ENCODE measurements at regions not wholly inside any gene's neighbourhood (a gene's known extent, or its start where the extent isn't known, plus 50 kb on each side); places are given as distances from the start of the nearest gene placed in this dataset.
"Not testable (repeated sequence)": the region's sequence is repeated elsewhere in the genome, so short reads cannot be mapped to it uniquely, and the experiment has no call there.

DNA sequence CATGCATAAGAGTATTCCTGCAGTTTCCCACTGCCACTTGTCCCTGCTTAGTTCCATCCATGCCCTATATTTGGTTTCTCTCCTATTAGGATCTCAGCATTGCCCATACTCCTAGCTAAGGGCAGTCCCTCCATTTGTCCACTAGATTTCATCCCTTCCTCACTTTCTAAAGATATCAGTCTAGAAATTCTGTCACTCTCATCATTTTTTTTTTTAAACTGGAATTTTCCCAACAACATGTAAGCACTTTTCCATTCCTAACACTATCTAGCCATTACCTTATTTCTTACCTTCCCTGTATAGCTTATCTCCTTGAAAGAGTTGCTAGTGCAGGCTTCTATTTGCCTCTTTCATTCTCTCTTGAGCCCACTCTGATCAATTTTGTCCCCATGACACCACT, 312.2 kb downstream of the BTBD3 start:
- H3K4me1 ChIP-seq = no peaks in the 10 kb centered on the region
- no peaks in the 10 kb centered on the region for H3K36me3 ChIP-seq (ENCODE audit: control insufficient read depth, insufficient read depth, low read length)
- TF ChIP-seq, protein P1, sequence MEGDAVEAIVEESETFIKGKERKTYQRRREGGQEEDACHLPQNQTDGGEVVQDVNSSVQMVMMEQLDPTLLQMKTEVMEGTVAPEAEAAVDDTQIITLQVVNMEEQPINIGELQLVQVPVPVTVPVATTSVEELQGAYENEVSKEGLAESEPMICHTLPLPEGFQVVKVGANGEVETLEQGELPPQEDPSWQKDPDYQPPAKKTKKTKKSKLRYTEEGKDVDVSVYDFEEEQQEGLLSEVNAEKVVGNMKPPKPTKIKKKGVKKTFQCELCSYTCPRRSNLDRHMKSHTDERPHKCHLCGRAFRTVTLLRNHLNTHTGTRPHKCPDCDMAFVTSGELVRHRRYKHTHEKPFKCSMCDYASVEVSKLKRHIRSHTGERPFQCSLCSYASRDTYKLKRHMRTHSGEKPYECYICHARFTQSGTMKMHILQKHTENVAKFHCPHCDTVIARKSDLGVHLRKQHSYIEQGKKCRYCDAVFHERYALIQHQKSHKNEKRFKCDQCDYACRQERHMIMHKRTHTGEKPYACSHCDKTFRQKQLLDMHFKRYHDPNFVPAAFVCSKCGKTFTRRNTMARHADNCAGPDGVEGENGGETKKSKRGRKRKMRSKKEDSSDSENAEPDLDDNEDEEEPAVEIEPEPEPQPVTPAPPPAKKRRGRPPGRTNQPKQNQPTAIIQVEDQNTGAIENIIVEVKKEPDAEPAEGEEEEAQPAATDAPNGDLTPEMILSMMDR (IDR thresholded peaks at IDR 0.05) = no peak
- H3K9me3 ChIP-seq (ENCODE audit: control insufficient read depth, low read length) = no peaks in the 10 kb centered on the region
- H3K27ac ChIP-seq = no peak overlapping the region
- no peak overlapping the region for H3K4me2 ChIP-seq (ENCODE audit: low read length)
- H3K27me3 ChIP-seq (ENCODE audit: control insufficient read depth, insufficient read depth, low read length) = no peaks in the 10 kb centered on the region
- no peak overlapping the region for H3K4me3 ChIP-seq (ENCODE audit: low read depth, low read length)
- H2AFZ ChIP-seq = no peak overlapping the region
- no peak overlapping the region for H3K9ac ChIP-seq
- no peaks in the 10 kb centered on the region for H3K79me2 ChIP-seq

GRCh38 chr20:12237772-12238171, 320.1 kb downstream of the BTBD3 start:
- TF ChIP-seq, protein P1 (IDR thresholded peaks at IDR 0.05) = no peak
- H3K4me2 ChIP-seq (ENCODE audit: low read length) = no peak overlapping the region
- H3K9ac ChIP-seq = no peak overlapping the region
- H3K4me1 ChIP-seq = no peaks in the 10 kb centered on the region
- no peaks in the 10 kb centered on the region for H3K27me3 ChIP-seq (ENCODE audit: control insufficient read depth, insufficient read depth, low read length)
- H3K4me3 ChIP-seq (ENCODE audit: low read depth, low read length) = no peak overlapping the region
- no peak overlapping the region for H3K27ac ChIP-seq
- H3K36me3 ChIP-seq (ENCODE audit: control insufficient read depth, insufficient read depth, low read length) = no peaks in the 10 kb centered on the region
- no peaks in the 10 kb centered on the region for H3K9me3 ChIP-seq (ENCODE audit: control insufficient read depth, low read length)
- no peak overlapping the region for H2AFZ ChIP-seq
- H3K79me2 ChIP-seq = no peaks in the 10 kb centered on the region

DNA sequence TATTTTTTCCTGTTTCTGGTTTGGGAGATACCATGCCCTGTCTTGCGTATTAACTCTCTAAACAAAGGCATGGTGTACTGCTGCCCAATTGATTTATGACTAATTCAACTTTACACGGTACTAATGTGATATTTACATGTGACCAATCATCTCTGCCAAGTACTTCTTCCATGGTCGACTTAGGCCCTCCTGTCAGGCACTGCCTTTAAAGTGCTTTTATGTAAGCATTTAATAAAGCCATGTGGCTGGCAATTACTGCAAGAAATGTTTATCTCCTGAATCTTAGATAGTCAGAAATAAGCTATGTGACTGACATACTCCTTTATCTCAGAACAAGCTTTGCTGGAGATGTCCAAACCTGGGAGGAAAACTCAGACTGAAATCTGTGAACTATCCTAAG, 323.4 kb downstream of the BTBD3 start:
- H3K9ac ChIP-seq = no peak overlapping the region
- H3K4me1 ChIP-seq = no peaks in the 10 kb centered on the region
- no peak overlapping the region for H3K4me2 ChIP-seq (ENCODE audit: low read length)
- TF ChIP-seq, protein P1 (IDR thresholded peaks at IDR 0.05) = no peak
- H3K79me2 ChIP-seq = no peaks in the 10 kb centered on the region
- no peaks in the 10 kb centered on the region for H3K27me3 ChIP-seq (ENCODE audit: control insufficient read depth, insufficient read depth, low read length)
- no peaks in the 10 kb centered on the region for H3K9me3 ChIP-seq (ENCODE audit: control insufficient read depth, low read length)
- no peaks in the 10 kb centered on the region for H3K36me3 ChIP-seq (ENCODE audit: control insufficient read depth, insufficient read depth, low read length)
- H3K27ac ChIP-seq = no peak overlapping the region
- no peak overlapping the region for H2AFZ ChIP-seq
- no peak overlapping the region for H3K4me3 ChIP-seq (ENCODE audit: low read depth, low read length)

- H3K27ac ChIP-seq = no peak overlapping the region
- H2AFZ ChIP-seq = no peak overlapping the region
- no peak overlapping the region for H3K4me3 ChIP-seq (ENCODE audit: low read depth, low read length)
- H3K36me3 ChIP-seq (ENCODE audit: control insufficient read depth, insufficient read depth, low read length) = no peaks in the 10 kb centered on the region
- H3K9me3 ChIP-seq (ENCODE audit: control insufficient read depth, low read length) = no peaks in the 10 kb centered on the region
- TF ChIP-seq, protein P1 (IDR thresholded peaks at IDR 0.05) = no peak
- H3K9ac ChIP-seq = no peak overlapping the region
- H3K4me2 ChIP-seq (ENCODE audit: low read length) = no peak overlapping the region
- no peaks in the 10 kb centered on the region for H3K4me1 ChIP-seq
- H3K27me3 ChIP-seq (ENCODE audit: control insufficient read depth, insufficient read depth, low read length) = no peaks in the 10 kb centered on the region
- no peaks in the 10 kb centered on the region for H3K79me2 ChIP-seq
Measured at GRCh38 chr20:12243327-12243726, 325.6 kb downstream of the BTBD3 start.

DNA sequence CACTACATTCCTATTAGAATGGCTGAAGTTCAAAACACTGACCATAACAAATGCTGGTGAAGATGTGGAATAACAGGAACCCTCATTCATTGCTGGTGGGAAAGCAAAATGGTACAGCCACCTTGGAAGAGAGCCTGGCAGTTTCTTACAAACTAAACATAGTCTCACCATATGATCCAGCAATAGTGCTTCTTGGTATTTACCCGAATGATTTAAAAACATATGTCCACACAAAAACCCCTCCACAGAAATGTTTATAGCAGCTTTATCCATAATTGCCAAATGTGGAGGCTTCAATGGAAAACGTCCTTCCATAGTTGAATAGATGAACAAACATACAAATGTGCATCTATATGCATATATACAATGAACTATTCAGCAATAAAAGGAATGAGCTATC, 330.8 kb downstream of the BTBD3 start:
- Histone ChIP-seq H3K4me1 (no peaks in the 10 kb centered on the region), H3K4me3 (ENCODE audit: low read depth, low read length) (no peak overlapping the region), H2AFZ (no peak overlapping the region), H3K27ac (no peak overlapping the region), H3K9me3 (ENCODE audit: control insufficient read depth, low read length) (no peaks in the 10 kb centered on the region), H3K4me2 (ENCODE audit: low read length) (no peak overlapping the region), H3K27me3 (ENCODE audit: control insufficient read depth, insufficient read depth, low read length) (no peaks in the 10 kb centered on the region), H3K36me3 (ENCODE audit: control insufficient read depth, insufficient read depth, low read length) (no peaks in the 10 kb centered on the region), H3K9ac (no peak overlapping the region), H3K79me2 (no peaks in the 10 kb centered on the region)
- TF ChIP-seq, protein P1 (IDR thresholded peaks at IDR 0.05) = no peak

DNA sequence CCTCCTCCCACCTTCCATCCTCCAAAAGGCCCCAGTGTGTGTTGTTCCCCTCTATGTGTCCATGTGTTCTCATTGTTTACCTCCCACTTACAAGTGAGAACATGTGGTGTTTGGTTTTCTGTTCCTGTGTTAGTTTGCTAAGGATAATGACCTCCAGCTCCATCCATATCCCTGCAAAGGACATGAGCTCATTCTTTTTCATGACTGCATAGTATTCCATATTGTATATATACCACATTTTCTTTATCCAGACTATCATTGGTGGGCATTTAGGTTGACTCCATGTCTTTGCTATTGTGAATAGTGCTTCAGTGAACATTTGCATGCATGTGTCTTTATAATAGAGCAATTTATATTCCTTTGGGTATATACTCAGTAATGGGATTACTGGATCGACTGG, 333.0 kb downstream of the BTBD3 start:
- not testable (repeated sequence) for H3K36me3 ChIP-seq (ENCODE audit: control insufficient read depth, insufficient read depth, low read length); H3K9me3 ChIP-seq (ENCODE audit: control insufficient read depth, low read length); H3K4me2 ChIP-seq (ENCODE audit: low read length); H3K9ac ChIP-seq; H3K4me1 ChIP-seq; H3K79me2 ChIP-seq; H3K27me3 ChIP-seq (ENCODE audit: control insufficient read depth, insufficient read depth, low read length); H3K27ac ChIP-seq; H2AFZ ChIP-seq; H3K4me3 ChIP-seq (ENCODE audit: low read depth, low read length)
